GM23338 (cell line): ENCODE measurements at regions not wholly inside any gene's neighbourhood (a gene's known extent, or its start where the extent isn't known, plus 50 kb on each side); places are given as distances from the start of the nearest gene placed in this dataset.

Source experiments
- CREB1 ChIP-seq: fragments of 250-450 bp; sonication (Bioruptor Pico); IDR thresholded peaks from 2 replicates; pipeline ENCODE4 v1.5.0; 2020; ENCODE audit warnings: low read depth, mild to moderate bottlenecking, moderate library complexity
- EZH2 ChIP-seq: fragments of 200-600 bp; sonication (generic); IDR thresholded peaks from one replicate; pipeline ENCODE4 v1.8.0; 2017; ENCODE audit warnings: antibody characterized with exemption, mild to moderate bottlenecking, low read depth; ENCODE audit not compliant: unreplicated experiment
- EZH2phosphoT487 ChIP-seq: fragments of 200-600 bp; sonication (generic); IDR thresholded peaks from one replicate; pipeline ENCODE4 v1.8.1; 2018; ENCODE audit warnings: antibody characterized with exemption; ENCODE audit not compliant: unreplicated experiment
- JUNB ChIP-seq: IDR thresholded peaks from one replicate; pipeline ENCODE4 v1.6.1; 2016; ENCODE audit warnings: antibody characterized with exemption; ENCODE audit not compliant: unreplicated experiment
- NANOG ChIP-seq: IDR thresholded peaks from 2 replicates; pipeline ENCODE4 v1.6.1; 2016; ENCODE audit warnings: antibody characterized with exemption, borderline replicate concordance
- POLR2AphosphoS5 ChIP-seq: IDR thresholded peaks from 2 replicates; pipeline ENCODE4 v1.6.1; 2016; ENCODE audit warnings: antibody characterized with exemption, low read depth
- STAT1 ChIP-seq: IDR thresholded peaks from one replicate; pipeline ENCODE4 v1.6.1; 2016; ENCODE audit warnings: antibody characterized with exemption; ENCODE audit not compliant: unreplicated experiment
- ZNF114 ChIP-seq: fragments of 250-450 bp; sonication (Bioruptor Pico); IDR thresholded peaks from 2 replicates; pipeline ENCODE4 v1.5.0; 2020; ENCODE audit warnings: mild to moderate bottlenecking, moderate library complexity
- ZNF331 ChIP-seq: fragments of 250-450 bp; sonication (Bioruptor Pico); IDR thresholded peaks from 2 replicates; pipeline ENCODE4 v1.5.0; 2020; ENCODE audit warnings: low read depth, mild to moderate bottlenecking, moderate library complexity
- TF ChIP-seq, protein P1 (sequence below), 2 experiments: fragments of 200-600 bp in 1 of 2; sonication (generic) in 1 of 2; conservative IDR thresholded peaks; 2 replicates each; pipeline versions ENCODE4 v1.5.1 to v1.6.1; 2016 to 2017; ENCODE audit warnings: antibody characterized with exemption in 2 of 2, low read depth in 2 of 2, mild to moderate bottlenecking in 2 of 2, moderate library complexity in 1 of 2
- TF ChIP-seq, protein P2 (sequence below): IDR thresholded peaks from one replicate; pipeline ENCODE4 v1.6.1; 2018; ENCODE audit warnings: antibody characterized with exemption; ENCODE audit not compliant: unreplicated experiment
- TF ChIP-seq, protein P3 (sequence below): fragments of 250-450 bp; sonication (Bioruptor Pico); IDR thresholded peaks from 2 replicates; pipeline ENCODE4 v1.5.0; 2020; ENCODE audit warnings: mild to moderate bottlenecking, moderate library complexity
- TF ChIP-seq, protein P4 (sequence below): IDR thresholded peaks from 2 replicates; pipeline ENCODE4 v1.6.1; 2016; ENCODE audit warnings: antibody characterized with exemption

DNA sequence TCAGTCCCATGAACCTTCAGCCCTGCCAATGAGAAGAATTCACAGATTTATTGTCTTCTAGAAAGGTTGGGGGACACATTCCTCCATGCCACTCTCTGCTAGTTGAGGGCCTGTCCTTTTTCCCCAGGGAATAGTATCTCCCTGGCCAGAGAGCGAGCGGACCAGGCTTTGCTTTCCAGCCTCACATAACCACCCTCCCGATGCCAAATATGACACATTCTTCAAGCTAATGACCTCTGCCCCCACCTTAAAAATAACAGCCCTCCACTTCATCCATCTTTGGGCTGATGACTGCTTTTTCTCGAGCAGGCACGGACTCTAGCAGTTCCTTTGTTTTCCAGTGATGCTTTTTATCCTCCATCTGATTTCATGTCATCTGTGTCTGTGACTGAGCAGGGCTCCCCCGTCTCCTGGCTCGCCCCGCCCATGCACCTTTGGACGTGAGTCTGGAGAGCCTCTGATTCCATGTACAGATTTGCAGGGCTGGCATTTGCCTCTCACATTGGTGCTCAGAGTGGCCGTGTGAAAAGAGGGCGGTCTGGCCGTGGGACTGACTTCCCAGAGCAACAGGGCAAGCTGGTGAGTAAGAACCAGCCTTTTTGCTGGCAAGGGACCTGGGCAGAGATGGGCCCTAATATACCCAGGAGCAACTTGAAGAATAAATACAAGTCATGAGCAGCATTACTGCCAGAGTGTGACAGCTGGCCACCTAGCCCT lies 279.8 kb downstream of the BCOR start:
- TF ChIP-seq EZH2phosphoT487 (no peak), EZH2 (no peak), POLR2AphosphoS5 (no peak), STAT1 (no peak), CREB1 (CRISPR knock-in tag) (no peak), NANOG (no peak), JUNB (no peak), ZNF331 (CRISPR knock-in tag) (no peak), ZNF114 (CRISPR knock-in tag) (no peak)
- TF ChIP-seq, protein P1, sequence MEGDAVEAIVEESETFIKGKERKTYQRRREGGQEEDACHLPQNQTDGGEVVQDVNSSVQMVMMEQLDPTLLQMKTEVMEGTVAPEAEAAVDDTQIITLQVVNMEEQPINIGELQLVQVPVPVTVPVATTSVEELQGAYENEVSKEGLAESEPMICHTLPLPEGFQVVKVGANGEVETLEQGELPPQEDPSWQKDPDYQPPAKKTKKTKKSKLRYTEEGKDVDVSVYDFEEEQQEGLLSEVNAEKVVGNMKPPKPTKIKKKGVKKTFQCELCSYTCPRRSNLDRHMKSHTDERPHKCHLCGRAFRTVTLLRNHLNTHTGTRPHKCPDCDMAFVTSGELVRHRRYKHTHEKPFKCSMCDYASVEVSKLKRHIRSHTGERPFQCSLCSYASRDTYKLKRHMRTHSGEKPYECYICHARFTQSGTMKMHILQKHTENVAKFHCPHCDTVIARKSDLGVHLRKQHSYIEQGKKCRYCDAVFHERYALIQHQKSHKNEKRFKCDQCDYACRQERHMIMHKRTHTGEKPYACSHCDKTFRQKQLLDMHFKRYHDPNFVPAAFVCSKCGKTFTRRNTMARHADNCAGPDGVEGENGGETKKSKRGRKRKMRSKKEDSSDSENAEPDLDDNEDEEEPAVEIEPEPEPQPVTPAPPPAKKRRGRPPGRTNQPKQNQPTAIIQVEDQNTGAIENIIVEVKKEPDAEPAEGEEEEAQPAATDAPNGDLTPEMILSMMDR (conservative IDR thresholded peaks at IDR 0.05; ENCODE audit: low read depth in 2 of 2) = no peak
- TF ChIP-seq, protein P2, sequence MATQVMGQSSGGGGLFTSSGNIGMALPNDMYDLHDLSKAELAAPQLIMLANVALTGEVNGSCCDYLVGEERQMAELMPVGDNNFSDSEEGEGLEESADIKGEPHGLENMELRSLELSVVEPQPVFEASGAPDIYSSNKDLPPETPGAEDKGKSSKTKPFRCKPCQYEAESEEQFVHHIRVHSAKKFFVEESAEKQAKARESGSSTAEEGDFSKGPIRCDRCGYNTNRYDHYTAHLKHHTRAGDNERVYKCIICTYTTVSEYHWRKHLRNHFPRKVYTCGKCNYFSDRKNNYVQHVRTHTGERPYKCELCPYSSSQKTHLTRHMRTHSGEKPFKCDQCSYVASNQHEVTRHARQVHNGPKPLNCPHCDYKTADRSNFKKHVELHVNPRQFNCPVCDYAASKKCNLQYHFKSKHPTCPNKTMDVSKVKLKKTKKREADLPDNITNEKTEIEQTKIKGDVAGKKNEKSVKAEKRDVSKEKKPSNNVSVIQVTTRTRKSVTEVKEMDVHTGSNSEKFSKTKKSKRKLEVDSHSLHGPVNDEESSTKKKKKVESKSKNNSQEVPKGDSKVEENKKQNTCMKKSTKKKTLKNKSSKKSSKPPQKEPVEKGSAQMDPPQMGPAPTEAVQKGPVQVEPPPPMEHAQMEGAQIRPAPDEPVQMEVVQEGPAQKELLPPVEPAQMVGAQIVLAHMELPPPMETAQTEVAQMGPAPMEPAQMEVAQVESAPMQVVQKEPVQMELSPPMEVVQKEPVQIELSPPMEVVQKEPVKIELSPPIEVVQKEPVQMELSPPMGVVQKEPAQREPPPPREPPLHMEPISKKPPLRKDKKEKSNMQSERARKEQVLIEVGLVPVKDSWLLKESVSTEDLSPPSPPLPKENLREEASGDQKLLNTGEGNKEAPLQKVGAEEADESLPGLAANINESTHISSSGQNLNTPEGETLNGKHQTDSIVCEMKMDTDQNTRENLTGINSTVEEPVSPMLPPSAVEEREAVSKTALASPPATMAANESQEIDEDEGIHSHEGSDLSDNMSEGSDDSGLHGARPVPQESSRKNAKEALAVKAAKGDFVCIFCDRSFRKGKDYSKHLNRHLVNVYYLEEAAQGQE = no peak
- TF ChIP-seq, protein P3, sequence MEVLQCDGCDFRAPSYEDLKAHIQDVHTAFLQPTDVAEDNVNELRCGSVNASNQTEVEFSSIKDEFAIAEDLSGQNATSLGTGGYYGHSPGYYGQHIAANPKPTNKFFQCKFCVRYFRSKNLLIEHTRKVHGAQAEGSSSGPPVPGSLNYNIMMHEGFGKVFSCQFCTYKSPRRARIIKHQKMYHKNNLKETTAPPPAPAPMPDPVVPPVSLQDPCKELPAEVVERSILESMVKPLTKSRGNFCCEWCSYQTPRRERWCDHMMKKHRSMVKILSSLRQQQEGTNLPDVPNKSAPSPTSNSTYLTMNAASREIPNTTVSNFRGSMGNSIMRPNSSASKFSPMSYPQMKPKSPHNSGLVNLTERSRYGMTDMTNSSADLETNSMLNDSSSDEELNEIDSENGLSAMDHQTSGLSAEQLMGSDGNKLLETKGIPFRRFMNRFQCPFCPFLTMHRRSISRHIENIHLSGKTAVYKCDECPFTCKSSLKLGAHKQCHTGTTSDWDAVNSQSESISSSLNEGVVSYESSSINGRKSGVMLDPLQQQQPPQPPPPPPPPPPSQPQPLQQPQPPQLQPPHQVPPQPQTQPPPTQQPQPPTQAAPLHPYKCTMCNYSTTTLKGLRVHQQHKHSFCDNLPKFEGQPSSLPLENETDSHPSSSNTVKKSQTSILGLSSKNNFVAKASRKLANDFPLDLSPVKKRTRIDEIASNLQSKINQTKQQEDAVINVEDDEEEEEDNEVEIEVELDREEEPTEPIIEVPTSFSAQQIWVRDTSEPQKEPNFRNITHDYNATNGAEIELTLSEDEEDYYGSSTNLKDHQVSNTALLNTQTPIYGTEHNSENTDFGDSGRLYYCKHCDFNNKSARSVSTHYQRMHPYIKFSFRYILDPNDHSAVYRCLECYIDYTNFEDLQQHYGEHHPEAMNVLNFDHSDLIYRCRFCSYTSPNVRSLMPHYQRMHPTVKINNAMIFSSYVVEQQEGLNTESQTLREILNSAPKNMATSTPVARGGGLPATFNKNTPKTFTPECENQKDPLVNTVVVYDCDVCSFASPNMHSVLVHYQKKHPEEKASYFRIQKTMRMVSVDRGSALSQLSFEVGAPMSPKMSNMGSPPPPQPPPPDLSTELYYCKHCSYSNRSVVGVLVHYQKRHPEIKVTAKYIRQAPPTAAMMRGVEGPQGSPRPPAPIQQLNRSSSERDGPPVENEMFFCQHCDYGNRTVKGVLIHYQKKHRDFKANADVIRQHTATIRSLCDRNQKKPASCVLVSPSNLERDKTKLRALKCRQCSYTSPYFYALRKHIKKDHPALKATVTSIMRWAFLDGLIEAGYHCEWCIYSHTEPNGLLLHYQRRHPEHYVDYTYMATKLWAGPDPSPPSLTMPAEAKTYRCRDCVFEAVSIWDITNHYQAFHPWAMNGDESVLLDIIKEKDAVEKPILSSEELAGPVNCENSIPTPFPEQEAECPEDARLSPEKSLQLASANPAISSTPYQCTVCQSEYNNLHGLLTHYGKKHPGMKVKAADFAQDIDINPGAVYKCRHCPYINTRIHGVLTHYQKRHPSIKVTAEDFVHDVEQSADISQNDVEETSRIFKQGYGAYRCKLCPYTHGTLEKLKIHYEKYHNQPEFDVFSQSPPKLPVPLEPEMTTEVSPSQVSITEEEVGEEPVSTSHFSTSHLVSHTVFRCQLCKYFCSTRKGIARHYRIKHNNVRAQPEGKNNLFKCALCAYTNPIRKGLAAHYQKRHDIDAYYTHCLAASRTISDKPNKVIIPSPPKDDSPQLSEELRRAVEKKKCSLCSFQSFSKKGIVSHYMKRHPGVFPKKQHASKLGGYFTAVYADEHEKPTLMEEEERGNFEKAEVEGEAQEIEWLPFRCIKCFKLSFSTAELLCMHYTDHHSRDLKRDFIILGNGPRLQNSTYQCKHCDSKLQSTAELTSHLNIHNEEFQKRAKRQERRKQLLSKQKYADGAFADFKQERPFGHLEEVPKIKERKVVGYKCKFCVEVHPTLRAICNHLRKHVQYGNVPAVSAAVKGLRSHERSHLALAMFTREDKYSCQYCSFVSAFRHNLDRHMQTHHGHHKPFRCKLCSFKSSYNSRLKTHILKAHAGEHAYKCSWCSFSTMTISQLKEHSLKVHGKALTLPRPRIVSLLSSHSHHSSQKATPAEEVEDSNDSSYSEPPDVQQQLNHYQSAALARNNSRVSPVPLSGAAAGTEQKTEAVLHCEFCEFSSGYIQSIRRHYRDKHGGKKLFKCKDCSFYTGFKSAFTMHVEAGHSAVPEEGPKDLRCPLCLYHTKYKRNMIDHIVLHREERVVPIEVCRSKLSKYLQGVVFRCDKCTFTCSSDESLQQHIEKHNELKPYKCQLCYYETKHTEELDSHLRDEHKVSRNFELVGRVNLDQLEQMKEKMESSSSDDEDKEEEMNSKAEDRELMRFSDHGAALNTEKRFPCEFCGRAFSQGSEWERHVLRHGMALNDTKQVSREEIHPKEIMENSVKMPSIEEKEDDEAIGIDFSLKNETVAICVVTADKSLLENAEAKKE (CRISPR knock-in tag) = no peak
- TF ChIP-seq, protein P4, sequence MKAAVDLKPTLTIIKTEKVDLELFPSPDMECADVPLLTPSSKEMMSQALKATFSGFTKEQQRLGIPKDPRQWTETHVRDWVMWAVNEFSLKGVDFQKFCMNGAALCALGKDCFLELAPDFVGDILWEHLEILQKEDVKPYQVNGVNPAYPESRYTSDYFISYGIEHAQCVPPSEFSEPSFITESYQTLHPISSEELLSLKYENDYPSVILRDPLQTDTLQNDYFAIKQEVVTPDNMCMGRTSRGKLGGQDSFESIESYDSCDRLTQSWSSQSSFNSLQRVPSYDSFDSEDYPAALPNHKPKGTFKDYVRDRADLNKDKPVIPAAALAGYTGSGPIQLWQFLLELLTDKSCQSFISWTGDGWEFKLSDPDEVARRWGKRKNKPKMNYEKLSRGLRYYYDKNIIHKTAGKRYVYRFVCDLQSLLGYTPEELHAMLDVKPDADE = no peak
